Stimulated activated CD4-positive, alpha-beta T cell treated with anti-CD3 and anti-CD28 coated beads, Interleukin-1b, Interleukin-23, amount 100 ng/mL, for 48 hours (primary cell): ENCODE measurements at regions not wholly inside any gene's neighbourhood (a gene's known extent, or its start where the extent isn't known, plus 50 kb on each side); places are given as distances from the start of the nearest gene placed in this dataset.

Experiments
- DNase-seq: peaks from one replicate; pipeline ENCODE4 v3.0.0-alpha.2; 2020

GRCh38 chr9:91043056-91043810, 241.6 kb downstream of the SYK start:
- DNase-seq, result no peak

GRCh38 chr9:91043811-91044175, 242.2 kb downstream of the SYK start:
- DNase-seq, result no peak

- no peak for DNase-seq
Observed at GRCh38 chr9:91044354-91044753, 242.7 kb downstream of the SYK start.

- DNase-seq, result no peak
Observed at GRCh38 chr9:91045041-91045440, 243.4 kb downstream of the SYK start.

GRCh38 chr9:91047529-91047928, 245.9 kb downstream of the SYK start:
- DNase-seq, result peak; percentile 81

GRCh38 chr9:91047993-91048607, 246.5 kb downstream of the SYK start:
- peak; percentile 76 for DNase-seq

GRCh38 chr9:91048749-91049148, 247.1 kb downstream of the SYK start:
- no peak for DNase-seq

- no peak for DNase-seq
Observed at GRCh38 chr9:91053824-91054223, 252.2 kb downstream of the SYK start.

GRCh38 chr9:91055845-91056244, 254.2 kb downstream of the SYK start:
- no peak for DNase-seq

- no peak for DNase-seq
Observed at GRCh38 chr9:91056486-91056885, 254.9 kb downstream of the SYK start.

- DNase-seq, result no peak
Observed at GRCh38 chr9:91056917-91057316, 255.3 kb downstream of the SYK start.

- no peak for DNase-seq
Observed at GRCh38 chr9:91059713-91060112, 258.1 kb downstream of the SYK start.

GRCh38 chr9:91060520-91061343, 259.1 kb downstream of the SYK start:
- no peak for DNase-seq

GRCh38 chr9:91061506-91061905, 259.9 kb downstream of the SYK start:
- no peak for DNase-seq

- no peak for DNase-seq
Observed at GRCh38 chr9:91062281-91062680, 260.7 kb downstream of the SYK start.

GRCh38 chr9:91063471-91063870, 261.9 kb downstream of the SYK start:
- no peak for DNase-seq

GRCh38 chr9:91065231-91066041, 263.8 kb downstream of the SYK start:
- DNase-seq, result no peak

- no peak for DNase-seq
Observed at GRCh38 chr9:91066042-91066415, 264.4 kb downstream of the SYK start.

GRCh38 chr9:91066856-91067255, 265.2 kb downstream of the SYK start:
- DNase-seq, result no peak

- DNase-seq, result no peak
Observed at GRCh38 chr9:91067306-91067860, 265.8 kb downstream of the SYK start.

- DNase-seq, result peak; percentile 86
Observed at GRCh38 chr9:91071184-91071990, 269.8 kb downstream of the SYK start.
